ENCODE measurements at regions not wholly inside any gene's neighbourhood (a gene's known extent, or its start where the extent isn't known, plus 50 kb on each side); places are given as distances from the start of the nearest gene placed in this dataset.

DNA sequence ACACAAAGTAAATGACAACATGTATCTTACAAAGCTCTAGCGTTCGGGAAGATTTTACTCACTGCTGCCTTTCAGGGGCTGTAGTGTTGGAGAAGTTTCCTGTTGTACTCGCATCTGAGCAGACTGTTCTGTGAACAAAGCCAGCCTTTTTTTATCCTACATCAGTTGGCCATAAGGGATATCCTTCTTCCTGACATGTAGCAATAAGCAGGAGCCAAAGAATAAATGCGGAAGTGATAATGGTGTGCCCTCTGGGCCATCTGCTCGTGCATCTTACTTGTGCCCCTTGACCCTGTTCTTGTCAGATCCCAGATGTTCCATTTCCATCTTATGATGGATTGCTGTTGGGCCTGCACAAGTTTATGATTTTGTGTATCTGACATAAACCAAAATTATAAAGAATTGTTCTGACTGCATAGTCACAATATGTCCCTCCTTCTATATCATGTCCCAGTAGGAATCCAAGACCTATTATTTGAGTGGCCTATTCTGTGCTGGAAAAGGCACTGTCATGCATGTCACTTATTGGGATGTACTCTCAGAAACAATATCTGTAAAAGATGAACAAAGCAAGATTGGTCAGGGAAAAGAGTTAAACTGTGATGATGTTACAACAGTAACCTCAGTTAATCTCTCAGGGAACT is 631.3 kb downstream of the NSUN3 start:
- DNase-seq (ENCODE audit: low spot score) (no peak), ATAC-seq (ENCODE audit: insufficient number of reproducible peaks, low FRiP score, low read depth) (no peak)
- TF ChIP-seq, protein P1, sequence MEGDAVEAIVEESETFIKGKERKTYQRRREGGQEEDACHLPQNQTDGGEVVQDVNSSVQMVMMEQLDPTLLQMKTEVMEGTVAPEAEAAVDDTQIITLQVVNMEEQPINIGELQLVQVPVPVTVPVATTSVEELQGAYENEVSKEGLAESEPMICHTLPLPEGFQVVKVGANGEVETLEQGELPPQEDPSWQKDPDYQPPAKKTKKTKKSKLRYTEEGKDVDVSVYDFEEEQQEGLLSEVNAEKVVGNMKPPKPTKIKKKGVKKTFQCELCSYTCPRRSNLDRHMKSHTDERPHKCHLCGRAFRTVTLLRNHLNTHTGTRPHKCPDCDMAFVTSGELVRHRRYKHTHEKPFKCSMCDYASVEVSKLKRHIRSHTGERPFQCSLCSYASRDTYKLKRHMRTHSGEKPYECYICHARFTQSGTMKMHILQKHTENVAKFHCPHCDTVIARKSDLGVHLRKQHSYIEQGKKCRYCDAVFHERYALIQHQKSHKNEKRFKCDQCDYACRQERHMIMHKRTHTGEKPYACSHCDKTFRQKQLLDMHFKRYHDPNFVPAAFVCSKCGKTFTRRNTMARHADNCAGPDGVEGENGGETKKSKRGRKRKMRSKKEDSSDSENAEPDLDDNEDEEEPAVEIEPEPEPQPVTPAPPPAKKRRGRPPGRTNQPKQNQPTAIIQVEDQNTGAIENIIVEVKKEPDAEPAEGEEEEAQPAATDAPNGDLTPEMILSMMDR (IDR thresholded peaks at IDR 0.05) = no peak
- Histone ChIP-seq H3K4me3 (no peak overlapping the region), H3K9me3 (no peaks in the 10 kb centered on the region), H3K36me3 (no peaks in the 10 kb centered on the region), H3K4me1 (ENCODE audit: control insufficient read depth in 1 of 2, low read depth in 2 of 2) (no peaks in the 10 kb centered on the region), H3K27me3 (replicated peaks; ENCODE audit: insufficient read depth) (no peaks in the 10 kb centered on the region), H3K27ac (no peak overlapping the region)

DNA sequence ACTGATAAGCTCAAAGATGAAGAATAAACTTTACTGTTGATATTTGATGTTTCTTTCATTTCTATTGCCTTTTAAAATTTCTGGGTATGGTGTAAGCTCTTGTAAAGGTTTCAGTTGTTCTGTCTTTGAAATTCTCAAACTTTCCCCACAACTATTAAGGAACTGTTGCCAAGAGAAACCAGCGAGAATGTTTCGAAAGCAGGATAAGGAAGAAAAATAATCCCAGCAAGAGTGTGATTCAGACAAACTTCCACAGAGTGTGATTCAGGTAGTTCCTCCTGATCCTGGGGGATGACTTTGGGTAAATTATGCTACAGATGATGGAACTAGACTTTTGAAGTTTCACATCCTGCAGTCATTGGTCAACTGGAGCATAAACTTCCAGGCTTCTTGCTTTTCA is 632.0 kb downstream of the NSUN3 start:
- DNase-seq (ENCODE audit: low spot score) = no peak
- no peak for ATAC-seq (ENCODE audit: insufficient number of reproducible peaks, low FRiP score, low read depth)
- H3K36me3 ChIP-seq = no peaks in the 10 kb centered on the region
- no peak overlapping the region for H3K4me3 ChIP-seq
- no peaks in the 10 kb centered on the region for H3K4me1 ChIP-seq (ENCODE audit: control insufficient read depth in 1 of 2, low read depth in 2 of 2)
- H3K27me3 ChIP-seq (replicated peaks; ENCODE audit: insufficient read depth) = no peaks in the 10 kb centered on the region
- H3K9me3 ChIP-seq = no peaks in the 10 kb centered on the region
- H3K27ac ChIP-seq = no peak overlapping the region
- TF ChIP-seq, protein P1 (IDR thresholded peaks at IDR 0.05) = no peak

DNA sequence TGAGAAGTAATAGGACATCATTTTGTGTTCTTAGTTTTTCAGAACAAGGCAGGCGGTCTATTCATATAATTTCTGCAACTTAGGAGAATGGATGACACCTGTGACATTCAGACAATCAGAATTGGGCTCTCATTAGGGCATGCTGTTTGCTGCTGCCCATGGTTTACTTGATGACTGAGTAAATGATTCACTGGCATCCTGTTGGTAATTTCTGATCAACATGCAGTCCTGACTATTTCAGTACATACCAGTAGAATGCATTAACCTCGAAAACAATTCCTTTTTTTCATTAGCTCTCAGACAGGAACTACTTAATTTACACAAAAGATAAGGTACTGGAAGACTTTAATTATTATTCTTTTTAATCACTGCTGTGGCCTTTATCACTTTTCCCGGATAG is 641.6 kb downstream of the NSUN3 start:
- no peak for DNase-seq (ENCODE audit: low spot score)
- no peaks in the 10 kb centered on the region for H3K4me1 ChIP-seq (ENCODE audit: control insufficient read depth in 1 of 2, low read depth in 2 of 2)
- no peaks in the 10 kb centered on the region for H3K27me3 ChIP-seq (replicated peaks; ENCODE audit: insufficient read depth)
- no peak overlapping the region for H3K4me3 ChIP-seq
- H3K36me3 ChIP-seq = no peaks in the 10 kb centered on the region
- H3K27ac ChIP-seq = no peak overlapping the region
- TF ChIP-seq, protein P1 (IDR thresholded peaks at IDR 0.05) = no peak
- no peak for ATAC-seq (ENCODE audit: insufficient number of reproducible peaks, low FRiP score, low read depth)
- H3K9me3 ChIP-seq = no peaks in the 10 kb centered on the region

DNA sequence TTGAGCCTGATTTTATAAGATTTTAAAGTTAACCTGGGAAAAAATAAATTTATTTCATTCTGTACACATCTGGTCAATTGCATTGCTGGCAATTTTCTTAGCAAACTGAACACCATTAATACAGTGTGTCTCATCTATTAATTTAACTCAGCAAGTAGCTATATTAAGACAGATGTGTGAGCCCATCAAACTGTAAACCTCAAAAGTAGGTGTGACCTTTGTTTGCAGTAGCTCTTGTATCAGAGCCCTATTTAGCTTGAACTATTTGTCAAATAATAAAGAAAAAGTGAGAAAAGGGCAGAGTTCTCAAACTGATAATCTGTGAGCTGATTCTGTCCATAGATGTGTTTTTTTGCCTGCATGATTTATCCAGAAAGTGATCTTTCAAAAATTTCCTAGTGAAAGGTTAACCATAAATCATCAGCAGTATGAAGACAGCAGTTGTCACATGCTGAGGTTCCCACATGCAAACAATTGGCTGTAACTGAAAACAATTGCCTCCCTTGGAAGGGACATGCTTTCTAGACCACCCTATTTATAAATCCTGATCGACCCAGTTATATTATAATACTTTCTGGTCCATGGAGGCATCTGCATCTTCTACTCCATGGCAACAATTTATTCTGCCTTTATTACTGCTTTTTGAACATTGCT is 646.5 kb downstream of the NSUN3 start:
- Histone ChIP-seq H3K4me1 (ENCODE audit: control insufficient read depth in 1 of 2, low read depth in 2 of 2) (no peaks in the 10 kb centered on the region), H3K4me3 (no peak overlapping the region), H3K9me3 (no peaks in the 10 kb centered on the region), H3K27me3 (replicated peaks; ENCODE audit: insufficient read depth) (no peaks in the 10 kb centered on the region), H3K36me3 (no peaks in the 10 kb centered on the region), H3K27ac (no peak overlapping the region)
- TF ChIP-seq, protein P1 (IDR thresholded peaks at IDR 0.05) = no peak
- no peak for ATAC-seq (ENCODE audit: insufficient number of reproducible peaks, low FRiP score, low read depth)
- no peak for DNase-seq (ENCODE audit: low spot score)

DNA sequence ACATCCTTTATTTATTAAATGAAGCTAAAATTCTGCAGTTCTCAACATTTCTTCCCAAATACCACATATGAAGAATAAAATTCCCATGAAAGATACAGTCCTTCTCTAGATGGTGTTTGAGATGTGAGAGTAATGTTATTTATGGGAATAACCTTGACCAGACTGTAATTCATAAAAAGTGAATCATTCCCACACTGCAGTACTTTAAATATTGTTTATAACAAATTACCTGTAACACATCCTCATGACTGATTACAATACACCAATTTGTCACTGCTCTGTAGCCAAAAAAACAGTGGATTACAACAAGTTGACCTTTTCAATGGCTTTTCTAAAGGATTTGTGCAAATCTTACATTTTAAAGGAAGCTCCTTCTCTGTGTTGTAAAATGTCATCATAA is 651.3 kb downstream of the NSUN3 start:
- DNase-seq (ENCODE audit: low spot score) (no peak), ATAC-seq (ENCODE audit: insufficient number of reproducible peaks, low FRiP score, low read depth) (no peak)
- no peak overlapping the region for H3K27ac ChIP-seq
- H3K9me3 ChIP-seq = no peaks in the 10 kb centered on the region
- no peak overlapping the region for H3K4me3 ChIP-seq
- TF ChIP-seq, protein P1 (IDR thresholded peaks at IDR 0.05) = no peak
- no peaks in the 10 kb centered on the region for H3K4me1 ChIP-seq (ENCODE audit: control insufficient read depth in 1 of 2, low read depth in 2 of 2)
- H3K27me3 ChIP-seq (replicated peaks; ENCODE audit: insufficient read depth) = no peaks in the 10 kb centered on the region
- H3K36me3 ChIP-seq = no peaks in the 10 kb centered on the region
